ENCODE measurements at regions not wholly inside any gene's neighbourhood (a gene's known extent, or its start where the extent isn't known, plus 50 kb on each side); places are given as distances from the start of the nearest gene placed in this dataset.

- TF ChIP-seq ZNF274 (IDR thresholded peaks at IDR 0.05; ENCODE audit: low read depth, low read length), result no peak
- no peak overlapping the region for H3K4me3 ChIP-seq (ENCODE audit: low read length)
Observed at GRCh38 chr1:23639460-23640095, 52.0 kb upstream of the RPL11 start.

GRCh38 chr1:23638786-23639241 lies 52.8 kb upstream of the RPL11 start:
- no peak overlapping the region for H3K4me3 ChIP-seq (ENCODE audit: low read length)
- TF ChIP-seq ZNF274 (IDR thresholded peaks at IDR 0.05; ENCODE audit: low read depth, low read length), result no peak

GRCh38 chr1:23638188-23638619 lies 53.4 kb upstream of the RPL11 start:
- H3K4me3 ChIP-seq (ENCODE audit: low read length), result no peak overlapping the region
- no peak for TF ChIP-seq ZNF274 (IDR thresholded peaks at IDR 0.05; ENCODE audit: low read depth, low read length)

GRCh38 chr1:23636009-23636408 lies 55.6 kb upstream of the RPL11 start:
- H3K4me3 ChIP-seq (ENCODE audit: low read length), result no peak overlapping the region
- TF ChIP-seq ZNF274 (IDR thresholded peaks at IDR 0.05; ENCODE audit: low read depth, low read length), result no peak

DNA sequence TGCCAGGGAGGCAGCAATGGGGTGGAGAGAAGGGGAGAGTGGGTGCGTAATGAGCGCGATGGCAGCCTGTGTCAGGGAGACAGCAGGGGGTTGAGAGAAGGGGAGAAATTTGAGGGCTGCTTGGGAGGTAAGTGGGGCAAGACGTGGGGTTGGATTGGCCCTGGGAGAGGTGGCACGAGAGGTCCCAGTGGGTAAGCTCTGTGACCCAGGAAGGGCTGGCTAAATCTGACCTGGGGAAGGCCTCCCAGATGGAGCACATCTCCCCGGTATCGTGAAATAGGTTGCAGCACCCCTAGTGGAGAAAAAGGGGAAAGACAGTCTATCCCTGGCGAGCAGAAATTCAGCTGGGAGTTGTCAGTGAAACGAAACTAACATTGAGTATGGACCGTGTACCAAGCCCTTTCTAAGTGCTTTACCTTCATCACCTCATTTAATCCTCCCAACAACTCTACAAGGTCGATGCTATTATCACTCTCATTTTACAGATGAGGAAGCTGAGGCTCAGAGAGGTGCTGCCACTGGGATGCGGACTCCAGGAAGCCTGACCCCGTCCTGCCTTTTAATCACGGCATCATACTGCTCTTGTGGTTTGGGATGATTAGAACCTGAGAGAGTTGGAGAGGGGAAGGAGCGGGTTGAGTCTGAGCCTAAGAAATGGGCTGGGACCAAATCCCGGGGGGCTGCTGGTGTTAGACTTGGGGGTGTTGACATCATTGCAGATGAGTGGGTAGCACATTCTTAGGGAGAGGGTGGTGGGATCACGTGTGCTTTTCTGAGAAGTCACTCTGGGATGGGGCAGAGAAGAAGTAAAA lies 56.6 kb upstream of the RPL11 start:
- TF ChIP-seq ZNF274 (IDR thresholded peaks at IDR 0.05; ENCODE audit: low read depth, low read length), result no peak
- H3K4me3 ChIP-seq (ENCODE audit: low read length), result no peak overlapping the region; the same call in 1 of the 2 replicates

- H3K4me3 ChIP-seq (ENCODE audit: low read length), result no peak overlapping the region
- no peak for TF ChIP-seq ZNF274 (IDR thresholded peaks at IDR 0.05; ENCODE audit: low read depth, low read length)
Observed at GRCh38 chr1:23634518-23634839, 57.1 kb upstream of the RPL11 start.

DNA sequence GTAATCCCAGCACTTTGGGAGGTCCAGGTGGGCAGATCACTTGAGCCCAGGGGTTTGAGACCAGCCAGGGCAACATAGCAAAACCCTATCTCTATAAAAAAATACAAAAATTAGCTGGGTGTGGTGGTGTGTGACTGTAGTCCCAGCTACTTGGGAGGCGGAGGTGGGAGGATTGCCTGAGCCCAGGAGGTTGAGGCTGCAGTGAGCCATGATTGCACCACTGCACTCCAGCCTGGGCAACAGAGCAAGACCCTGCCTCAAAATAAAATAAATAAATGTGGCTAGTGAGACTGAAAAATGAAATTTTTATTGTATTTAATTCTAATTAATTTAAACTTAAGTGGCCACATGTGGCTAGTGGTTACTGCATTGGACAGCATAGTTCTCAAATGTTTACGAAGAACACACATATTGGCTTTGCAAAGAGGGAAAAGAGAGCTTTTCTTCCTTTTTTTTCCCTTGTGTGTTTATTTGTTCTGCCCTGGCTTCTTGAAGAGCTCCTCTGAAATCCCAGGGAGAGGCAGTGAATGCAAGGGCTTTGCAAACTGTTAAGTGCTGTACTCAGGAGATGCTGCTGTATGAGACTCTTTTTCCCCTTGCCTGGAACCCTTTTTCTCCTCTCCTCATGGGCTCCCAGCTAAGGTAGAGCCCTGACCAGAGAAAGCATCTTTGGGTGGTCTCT lies 59.0 kb upstream of the RPL11 start:
- H3K4me3 ChIP-seq (ENCODE audit: low read length), result no peak overlapping the region
- TF ChIP-seq ZNF274 (IDR thresholded peaks at IDR 0.05; ENCODE audit: low read depth, low read length), result no peak

- TF ChIP-seq ZNF274 (IDR thresholded peaks at IDR 0.05; ENCODE audit: low read depth, low read length), result no peak
- H3K4me3 ChIP-seq (ENCODE audit: low read length), result no peak overlapping the region
Observed at GRCh38 chr1:23629708-23630290, 61.8 kb upstream of the RPL11 start.

GRCh38 chr1:23628951-23629387 lies 62.6 kb upstream of the RPL11 start:
- TF ChIP-seq ZNF274 (IDR thresholded peaks at IDR 0.05; ENCODE audit: low read depth, low read length), result no peak
- H3K4me3 ChIP-seq (ENCODE audit: low read length), result no peak overlapping the region

DNA sequence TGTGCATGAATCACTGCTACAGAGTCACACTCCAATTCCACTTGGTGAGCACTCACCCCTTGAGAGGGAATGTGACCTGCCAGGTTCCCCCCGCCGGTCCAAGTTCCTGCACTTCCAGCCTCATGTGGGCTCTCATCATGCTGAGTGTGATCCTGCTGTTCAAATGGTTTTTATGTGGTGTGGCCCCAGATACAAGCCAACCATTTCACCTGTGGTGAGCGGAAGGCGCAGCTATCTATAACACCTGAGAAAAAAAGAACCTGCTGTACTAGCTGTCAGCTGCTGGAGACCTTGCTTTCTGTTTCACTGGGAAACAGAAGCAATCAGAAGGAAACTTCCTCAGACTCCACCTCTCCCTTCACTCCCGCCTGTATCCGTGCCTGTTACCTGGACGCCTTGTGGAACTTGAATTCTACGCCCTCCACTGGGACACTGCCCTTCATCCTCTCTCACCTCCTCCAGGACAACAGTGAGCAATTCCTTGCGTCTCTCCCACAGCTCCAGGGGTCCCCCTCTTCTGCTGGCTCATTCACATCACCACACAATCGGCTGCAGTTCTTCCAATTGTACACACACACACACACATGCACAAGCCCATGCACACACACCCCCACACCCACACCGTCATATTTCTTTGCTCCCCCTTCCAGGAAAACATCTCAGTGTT lies 64.4 kb upstream of the RPL11 start:
- H3K4me3 ChIP-seq (ENCODE audit: low read length), result no peak overlapping the region
- no peak for TF ChIP-seq ZNF274 (IDR thresholded peaks at IDR 0.05; ENCODE audit: low read depth, low read length)

DNA sequence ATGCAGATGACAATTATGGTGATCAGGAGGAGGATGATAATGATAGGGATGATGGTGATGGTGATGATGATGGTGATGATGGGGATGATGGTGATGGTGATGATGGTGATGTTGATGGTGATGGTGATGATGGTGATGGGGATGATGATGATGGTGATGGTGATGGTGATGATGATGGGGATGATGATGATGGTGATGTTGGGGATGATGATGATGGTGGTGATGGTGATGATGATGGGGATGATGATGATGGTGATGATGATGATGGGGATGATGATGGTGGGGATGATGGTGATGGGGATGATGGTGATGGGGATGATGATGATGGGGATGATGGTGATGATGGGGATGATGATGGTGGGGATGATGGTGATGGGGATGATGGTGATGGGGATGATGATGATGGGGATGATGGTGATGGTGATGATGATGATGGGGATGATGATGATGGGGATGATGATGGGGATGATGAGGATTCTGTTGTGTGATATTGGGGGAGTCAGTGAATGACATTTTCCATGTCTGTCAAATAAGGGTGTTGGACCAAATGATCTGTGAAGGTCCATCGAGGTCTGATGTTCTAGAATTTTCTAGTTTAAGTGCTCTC lies 65.6 kb upstream of the RPL11 start:
- H3K4me3 ChIP-seq (ENCODE audit: low read length), result no peak overlapping the region
- no peak for TF ChIP-seq ZNF274 (IDR thresholded peaks at IDR 0.05; ENCODE audit: low read depth, low read length)

- H3K4me3 ChIP-seq (ENCODE audit: low read length), result no peak overlapping the region
- no peak for TF ChIP-seq ZNF274 (IDR thresholded peaks at IDR 0.05; ENCODE audit: low read depth, low read length)
Observed at GRCh38 chr1:23625459-23625858, 66.1 kb upstream of the RPL11 start.

- no peak overlapping the region for H3K4me3 ChIP-seq (ENCODE audit: low read length)
- TF ChIP-seq ZNF274 (IDR thresholded peaks at IDR 0.05; ENCODE audit: low read depth, low read length), result no peak
Observed at GRCh38 chr1:23624440-23624839, 65.1 kb upstream of the ID3 start.

- no peak for TF ChIP-seq ZNF274 (IDR thresholded peaks at IDR 0.05; ENCODE audit: low read depth, low read length)
- H3K4me3 ChIP-seq (ENCODE audit: low read length), result no peak overlapping the region
Observed at GRCh38 chr1:23622284-23622683, 63.0 kb upstream of the ID3 start.
